ENCODE measurements at regions not wholly inside any gene's neighbourhood (a gene's known extent, or its start where the extent isn't known, plus 50 kb on each side); places are given as distances from the start of the nearest gene placed in this dataset.

GRCh38 chr13:95451656-95452055 lies 100.9 kb upstream of the CLDN10 start:
- Histone ChIP-seq H4K8ac (replicated peaks; ENCODE audit: insufficient read length, low read depth, low read length) (no peak overlapping the region), H3K14ac (ENCODE audit: insufficient read depth, low read length) (no peak overlapping the region), H2BK5ac (ENCODE audit: insufficient read length, low read length) (no peak overlapping the region), H2BK15ac (ENCODE audit: low read depth, low read length) (no peak overlapping the region), H2AK5ac (ENCODE audit: insufficient read length, low read length) (no peak overlapping the region), H3K4me2 (ENCODE audit: insufficient read depth, insufficient read length, low read length) (no peak overlapping the region), H3K9me3 (ENCODE audit: control insufficient read depth, low read depth, low read length) (no peaks in the 10 kb centered on the region), H2BK12ac (ENCODE audit: insufficient read length, low read depth, low read length) (no peak overlapping the region), H3T11ph (ENCODE audit: low read length) (no peak overlapping the region), H3K4me1 (ENCODE audit: insufficient read depth, low read length) (no peaks in the 10 kb centered on the region), H3K9ac (ENCODE audit: extremely low read depth, insufficient read length, low read length) (no peak overlapping the region), H3K79me2 (ENCODE audit: insufficient read depth, low read length) (no peaks in the 10 kb centered on the region), H4K20me1 (ENCODE audit: control insufficient read depth, insufficient read depth, insufficient read length) (no peaks in the 10 kb centered on the region), H3K56ac (ENCODE audit: insufficient read length, low read depth, low read length) (no peak overlapping the region), H3K23ac (ENCODE audit: insufficient read length, low read depth, low read length) (no peak overlapping the region), H3K27me3 (ENCODE audit: insufficient read depth, low read length) (no peaks in the 10 kb centered on the region), H3K4ac (ENCODE audit: low read depth, low read length) (no peak overlapping the region), H3K23me2 (ENCODE audit: insufficient read length, low read depth, low read length, poor library complexity, severe bottlenecking) (no peaks in the 10 kb centered on the region), H2AFZ (ENCODE audit: low read length) (no peak overlapping the region), H3K79me1 (ENCODE audit: insufficient read depth, low read depth, low read length, poor library complexity, severe bottlenecking) (no peaks in the 10 kb centered on the region), H2BK120ac (ENCODE audit: low read depth, low read length, poor library complexity, severe bottlenecking) (no peak overlapping the region), H4K91ac (ENCODE audit: insufficient read length, low read depth, low read length) (no peak overlapping the region), H3K18ac (ENCODE audit: insufficient read length, low read depth, low read length) (no peak overlapping the region), H3K27ac (ENCODE audit: insufficient read length, low read depth, low read length) (no peak overlapping the region), H4K5ac (ENCODE audit: insufficient read length, low read depth, low read length) (no peak overlapping the region), H2BK20ac (ENCODE audit: low read depth, low read length, poor library complexity, severe bottlenecking) (no peak overlapping the region)
- Mint-ChIP-seq H3K27ac (no peak overlapping the region), H3K9me3 (no peaks in the 10 kb centered on the region), H3K27me3 (ENCODE audit: low read depth) (peaks cover 2% of the 10 kb centered on the region), H3K4me3 (no peak overlapping the region), H3K36me3 (ENCODE audit: insufficient read depth in 1 of 3, low read depth in 3 of 3) (no peaks in the 10 kb centered on the region), H3K4me1 (peaks cover 14% of the 10 kb centered on the region in 2 experiments)
- DNase-seq = no peak
- TF ChIP-seq CTCF (conservative IDR thresholded peaks at IDR 0.05) = no peak
- WGBS (ENCODE audit: extremely low coverage, insufficient read length, low lambda C conversion rate) = no CpG with 5 or more reads among the region's 2 CpGs

Data from H9 (cell line).